ENCODE measurements at regions not wholly inside any gene's neighbourhood (a gene's known extent, or its start where the extent isn't known, plus 50 kb on each side); places are given as distances from the start of the nearest gene placed in this dataset.

- intact Hi-C loops (cut with micrococcal nuclease; ENCODE audit: unreplicated experiment): no loop called here
- ChIA-PET POLR2A (ENCODE audit: unreplicated experiment) (no interaction called here), CTCF (no interaction called here)
- BruUV-seq (replicated peaks): no TSS peak
- no peak for DNase-seq
- no peaks in the 10 kb centered on the region for H3K36me3 ChIP-seq (ENCODE audit: low read depth)
- no peaks in the 10 kb centered on the region for H3K79me2 ChIP-seq (ENCODE audit: low read depth)
- TF ChIP-seq, protein P1, sequence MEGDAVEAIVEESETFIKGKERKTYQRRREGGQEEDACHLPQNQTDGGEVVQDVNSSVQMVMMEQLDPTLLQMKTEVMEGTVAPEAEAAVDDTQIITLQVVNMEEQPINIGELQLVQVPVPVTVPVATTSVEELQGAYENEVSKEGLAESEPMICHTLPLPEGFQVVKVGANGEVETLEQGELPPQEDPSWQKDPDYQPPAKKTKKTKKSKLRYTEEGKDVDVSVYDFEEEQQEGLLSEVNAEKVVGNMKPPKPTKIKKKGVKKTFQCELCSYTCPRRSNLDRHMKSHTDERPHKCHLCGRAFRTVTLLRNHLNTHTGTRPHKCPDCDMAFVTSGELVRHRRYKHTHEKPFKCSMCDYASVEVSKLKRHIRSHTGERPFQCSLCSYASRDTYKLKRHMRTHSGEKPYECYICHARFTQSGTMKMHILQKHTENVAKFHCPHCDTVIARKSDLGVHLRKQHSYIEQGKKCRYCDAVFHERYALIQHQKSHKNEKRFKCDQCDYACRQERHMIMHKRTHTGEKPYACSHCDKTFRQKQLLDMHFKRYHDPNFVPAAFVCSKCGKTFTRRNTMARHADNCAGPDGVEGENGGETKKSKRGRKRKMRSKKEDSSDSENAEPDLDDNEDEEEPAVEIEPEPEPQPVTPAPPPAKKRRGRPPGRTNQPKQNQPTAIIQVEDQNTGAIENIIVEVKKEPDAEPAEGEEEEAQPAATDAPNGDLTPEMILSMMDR (conservative IDR thresholded peaks at IDR 0.05): no peak
- no peak for TF ChIP-seq EZH2 (IDR thresholded peaks at IDR 0.05; ENCODE audit: low read depth)
- H3K4me3 ChIP-seq: no peak overlapping the region
- no peaks in the 10 kb centered on the region; the same call in 1 of the 2 replicates for H3K4me1 ChIP-seq (replicated peaks; ENCODE audit: insufficient read depth)
- no peak overlapping the region for H3K4me2 ChIP-seq
- no peaks in the 10 kb centered on the region for H3K27me3 ChIP-seq (ENCODE audit: insufficient read depth, low read depth)
- H3K9me2 ChIP-seq (ENCODE audit: insufficient read depth): no peaks in the 10 kb centered on the region
- no peak overlapping the region for H3K27ac ChIP-seq
- H3K9me3 ChIP-seq (ENCODE audit: insufficient read depth, low read depth): no peaks in the 10 kb centered on the region
- no peaks in the 10 kb centered on the region for H3F3A ChIP-seq (ENCODE audit: insufficient read depth, low read depth)
- H2AFZ ChIP-seq: no peak overlapping the region
- no peaks in the 10 kb centered on the region for H4K20me1 ChIP-seq (ENCODE audit: insufficient read depth)
These were observed 127.5 kb upstream of the SOX9 start for GRCh38 chr17:71993363-71993762.

GRCh38 chr17:71995590-71995989 is 125.2 kb upstream of the SOX9 start:
- Histone ChIP-seq H2AFZ (no peak overlapping the region), H4K20me1 (ENCODE audit: insufficient read depth) (no peaks in the 10 kb centered on the region), H3K27ac (no peak overlapping the region), H3K9me3 (ENCODE audit: insufficient read depth, low read depth) (no peaks in the 10 kb centered on the region), H3K4me1 (replicated peaks; ENCODE audit: insufficient read depth) (no peaks in the 10 kb centered on the region), H3K79me2 (ENCODE audit: low read depth) (no peaks in the 10 kb centered on the region), H3F3A (ENCODE audit: insufficient read depth, low read depth) (no peaks in the 10 kb centered on the region), H3K36me3 (ENCODE audit: low read depth) (no peaks in the 10 kb centered on the region), H3K4me3 (no peak overlapping the region), H3K9me2 (ENCODE audit: insufficient read depth) (no peaks in the 10 kb centered on the region), H3K27me3 (ENCODE audit: insufficient read depth, low read depth) (no peaks in the 10 kb centered on the region), H3K4me2 (no peak overlapping the region)
- intact Hi-C loops (cut with micrococcal nuclease; ENCODE audit: unreplicated experiment): no loop called here
- ChIA-PET CTCF (no interaction called here), POLR2A (ENCODE audit: unreplicated experiment) (no interaction called here)
- BruUV-seq (replicated peaks): no TSS peak
- DNase-seq: no peak
- TF ChIP-seq, protein P1 (conservative IDR thresholded peaks at IDR 0.05): no peak
- no peak for TF ChIP-seq EZH2 (IDR thresholded peaks at IDR 0.05; ENCODE audit: low read depth)

GRCh38 chr17:72004011-72004427 is 116.8 kb upstream of the SOX9 start:
- no TSS peak for BruUV-seq (replicated peaks)
- H3K4me3 ChIP-seq: no peak overlapping the region
- no peak for DNase-seq
- intact Hi-C loops (cut with micrococcal nuclease; ENCODE audit: unreplicated experiment): no loop called here
- H3K27ac ChIP-seq: no peak overlapping the region
- no peaks in the 10 kb centered on the region for H3K79me2 ChIP-seq (ENCODE audit: low read depth)
- POLR2A ChIA-PET (ENCODE audit: unreplicated experiment): no interaction called here
- H4K20me1 ChIP-seq (ENCODE audit: insufficient read depth): no peaks in the 10 kb centered on the region
- no peaks in the 10 kb centered on the region for H3K9me2 ChIP-seq (ENCODE audit: insufficient read depth)
- TF ChIP-seq, protein P1 (conservative IDR thresholded peaks at IDR 0.05): no peak
- TF ChIP-seq EZH2 (IDR thresholded peaks at IDR 0.05; ENCODE audit: low read depth): no peak
- no peaks in the 10 kb centered on the region for H3K27me3 ChIP-seq (ENCODE audit: insufficient read depth, low read depth)
- peaks cover 12% of the 10 kb centered on the region for H3K4me1 ChIP-seq (replicated peaks; ENCODE audit: insufficient read depth)
- H2AFZ ChIP-seq: no peak overlapping the region
- peaks cover 4% of the 10 kb centered on the region; the same call in 1 of the 2 replicates for H3K9me3 ChIP-seq (ENCODE audit: insufficient read depth, low read depth)
- H3K36me3 ChIP-seq (ENCODE audit: low read depth): no peaks in the 10 kb centered on the region
- peaks cover 3% of the 10 kb centered on the region; the same call in 1 of the 2 replicates for H3F3A ChIP-seq (ENCODE audit: insufficient read depth, low read depth)
- CTCF ChIA-PET: interaction anchor here (0.6 kb wide), 1 partner anchor 137 kb away, joined by 9 read pairs; no protein-coding TSS in a partner anchor
- no peak overlapping the region for H3K4me2 ChIP-seq

Data from PC-9 (cell line).